ENCODE measurements at regions not wholly inside any gene's neighbourhood (a gene's known extent, or its start where the extent isn't known, plus 50 kb on each side); places are given as distances from the start of the nearest gene placed in this dataset.

DNA sequence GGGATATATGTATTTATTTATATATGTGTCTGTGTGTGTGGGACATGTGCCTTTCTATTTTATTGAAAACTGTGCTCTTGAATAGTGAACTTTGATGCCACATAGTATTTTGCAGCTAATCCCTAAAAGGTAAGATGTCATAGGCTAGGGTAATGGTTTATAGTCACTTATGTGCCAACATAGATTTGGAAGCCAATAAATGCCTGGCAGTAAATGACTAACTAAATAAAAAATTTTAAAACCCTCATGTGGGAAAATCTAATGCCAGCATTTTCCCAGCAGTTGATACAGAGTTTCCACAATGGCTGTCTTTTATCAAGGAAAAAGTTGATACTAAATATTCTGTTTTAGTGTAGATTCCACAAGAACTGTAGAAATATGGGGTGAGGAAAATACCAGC, 101.5 kb upstream of the IMMP2L start:
- H3K4me2 ChIP-seq (ENCODE audit: control insufficient read depth, extremely low read depth, insufficient read depth, low read depth, low read length): no peak overlapping the region
- H3K27me3 ChIP-seq (ENCODE audit: control insufficient read depth, extremely low read depth, insufficient read depth, low read length): no peaks in the 10 kb centered on the region
- no peaks in the 10 kb centered on the region for H3K4me1 ChIP-seq (ENCODE audit: control insufficient read depth, extremely low read depth, insufficient read depth, low read length)
- no peak overlapping the region for H3K4me3 ChIP-seq (ENCODE audit: control insufficient read depth in 2 of 3, extremely low read depth in 1 of 3, insufficient read depth in 2 of 3, low read depth in 1 of 3, low read length in 3 of 3)
- no peak overlapping the region for H3K9ac ChIP-seq (ENCODE audit: control insufficient read depth, extremely low read depth, insufficient read depth, low read length)
- H3K9me1 ChIP-seq (ENCODE audit: control insufficient read depth, extremely low read depth, insufficient read depth, low read length): no peaks in the 10 kb centered on the region
- H4K20me1 ChIP-seq (ENCODE audit: control insufficient read depth, extremely low read depth, insufficient read depth, low read length): no peaks in the 10 kb centered on the region
- no peaks in the 10 kb centered on the region for H3K36me3 ChIP-seq (ENCODE audit: control insufficient read depth in 2 of 2, extremely low read depth in 1 of 2, insufficient read depth in 2 of 2, low read length in 2 of 2)
- no peaks in the 10 kb centered on the region for H3K79me2 ChIP-seq (ENCODE audit: control insufficient read depth, insufficient read depth, low read length)
- no peaks in the 10 kb centered on the region for H3K9me3 ChIP-seq (ENCODE audit: control insufficient read depth, low read depth, low read length)
- DNase-seq (ENCODE audit: low read depth, low spot score) (no peak), FAIRE-seq (no peak)
- dilution Hi-C loops (cut with MboI; ENCODE audit: extremely low pct_ligation_motif_present, low sequenced_read_pairs): no loop called here
- no peak overlapping the region for H2AFZ ChIP-seq (ENCODE audit: control insufficient read depth, low read length)
- TF ChIP-seq, protein P1, sequence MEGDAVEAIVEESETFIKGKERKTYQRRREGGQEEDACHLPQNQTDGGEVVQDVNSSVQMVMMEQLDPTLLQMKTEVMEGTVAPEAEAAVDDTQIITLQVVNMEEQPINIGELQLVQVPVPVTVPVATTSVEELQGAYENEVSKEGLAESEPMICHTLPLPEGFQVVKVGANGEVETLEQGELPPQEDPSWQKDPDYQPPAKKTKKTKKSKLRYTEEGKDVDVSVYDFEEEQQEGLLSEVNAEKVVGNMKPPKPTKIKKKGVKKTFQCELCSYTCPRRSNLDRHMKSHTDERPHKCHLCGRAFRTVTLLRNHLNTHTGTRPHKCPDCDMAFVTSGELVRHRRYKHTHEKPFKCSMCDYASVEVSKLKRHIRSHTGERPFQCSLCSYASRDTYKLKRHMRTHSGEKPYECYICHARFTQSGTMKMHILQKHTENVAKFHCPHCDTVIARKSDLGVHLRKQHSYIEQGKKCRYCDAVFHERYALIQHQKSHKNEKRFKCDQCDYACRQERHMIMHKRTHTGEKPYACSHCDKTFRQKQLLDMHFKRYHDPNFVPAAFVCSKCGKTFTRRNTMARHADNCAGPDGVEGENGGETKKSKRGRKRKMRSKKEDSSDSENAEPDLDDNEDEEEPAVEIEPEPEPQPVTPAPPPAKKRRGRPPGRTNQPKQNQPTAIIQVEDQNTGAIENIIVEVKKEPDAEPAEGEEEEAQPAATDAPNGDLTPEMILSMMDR (optimal IDR thresholded peaks at IDR 0.05 in 1 of 3, IDR thresholded peaks at IDR 0.05 in 1 of 3, conservative IDR thresholded peaks at IDR 0.05 in 1 of 3; ENCODE audit: extremely low read depth in 1 of 3, insufficient read depth in 2 of 3, low read length in 3 of 3): no peak
- TF ChIP-seq EZH2 (IDR thresholded peaks at IDR 0.05; ENCODE audit: low read length): no peak
- H3K27ac ChIP-seq (ENCODE audit: control insufficient read depth, insufficient read depth, low read length): no peak overlapping the region

GRCh38 chr7:111662386-111662785, 100.1 kb upstream of the IMMP2L start:
- no peaks in the 10 kb centered on the region for H4K20me1 ChIP-seq (ENCODE audit: control insufficient read depth, extremely low read depth, insufficient read depth, low read length)
- no peaks in the 10 kb centered on the region for H3K4me1 ChIP-seq (ENCODE audit: control insufficient read depth, extremely low read depth, insufficient read depth, low read length)
- dilution Hi-C loops (cut with MboI; ENCODE audit: extremely low pct_ligation_motif_present, low sequenced_read_pairs): no loop called here
- H3K27ac ChIP-seq (ENCODE audit: control insufficient read depth, insufficient read depth, low read length): no peak overlapping the region
- H3K9me1 ChIP-seq (ENCODE audit: control insufficient read depth, extremely low read depth, insufficient read depth, low read length): no peaks in the 10 kb centered on the region
- no peak overlapping the region for H3K4me2 ChIP-seq (ENCODE audit: control insufficient read depth, extremely low read depth, insufficient read depth, low read depth, low read length)
- no peak overlapping the region for H3K9ac ChIP-seq (ENCODE audit: control insufficient read depth, extremely low read depth, insufficient read depth, low read length)
- no peak for TF ChIP-seq EZH2 (IDR thresholded peaks at IDR 0.05; ENCODE audit: low read length)
- TF ChIP-seq, protein P1 (optimal IDR thresholded peaks at IDR 0.05 in 1 of 3, IDR thresholded peaks at IDR 0.05 in 1 of 3, conservative IDR thresholded peaks at IDR 0.05 in 1 of 3; ENCODE audit: extremely low read depth in 1 of 3, insufficient read depth in 2 of 3, low read length in 3 of 3): no peak
- H3K79me2 ChIP-seq (ENCODE audit: control insufficient read depth, insufficient read depth, low read length): no peaks in the 10 kb centered on the region
- FAIRE-seq (no peak), DNase-seq (ENCODE audit: low read depth, low spot score) (no peak)
- H2AFZ ChIP-seq (ENCODE audit: control insufficient read depth, low read length): no peak overlapping the region
- no peaks in the 10 kb centered on the region for H3K36me3 ChIP-seq (ENCODE audit: control insufficient read depth in 2 of 2, extremely low read depth in 1 of 2, insufficient read depth in 2 of 2, low read length in 2 of 2)
- H3K27me3 ChIP-seq (ENCODE audit: control insufficient read depth, extremely low read depth, insufficient read depth, low read length): no peaks in the 10 kb centered on the region
- H3K9me3 ChIP-seq (ENCODE audit: control insufficient read depth, low read depth, low read length): no peaks in the 10 kb centered on the region
- H3K4me3 ChIP-seq (ENCODE audit: control insufficient read depth in 2 of 3, extremely low read depth in 1 of 3, insufficient read depth in 2 of 3, low read depth in 1 of 3, low read length in 3 of 3): no peak overlapping the region
